Left ventricle myocardium inferior (tissue), 1 donor: ENCODE measurements at regions not wholly inside any gene's neighbourhood (a gene's known extent, or its start where the extent isn't known, plus 50 kb on each side); places are given as distances from the start of the nearest gene placed in this dataset.

ENCODE experiments used
- DNase-seq: peaks from one replicate; pipeline ENCODE4 v3.0.0-alpha.2; 2020
- H3K27ac ChIP-seq: fragments of 200-600 bp; replicated peaks from 2 replicates; pipeline ENCODE4 v1.8.0; 2021
- H3K27me3 ChIP-seq: fragments of 200-600 bp; 2 replicates; pipeline ENCODE4 v1.8.0; 2021; ENCODE audit warnings: low read depth
- H3K36me3 ChIP-seq: fragments of 200-600 bp; 2 replicates; pipeline ENCODE4 v1.8.0; 2021
- H3K4me1 ChIP-seq: fragments of 200-600 bp; 2 replicates; pipeline ENCODE4 v1.8.0; 2021
- H3K4me3 ChIP-seq: fragments of 200-600 bp; 2 replicates; pipeline ENCODE4 v1.8.0; 2021; ENCODE audit warnings: mild to moderate bottlenecking, moderate library complexity
- H3K9me3 ChIP-seq: fragments of 200-600 bp; replicated peaks from 2 replicates; pipeline ENCODE4 v1.8.0; 2021
- CTCF ChIP-seq: fragments of 200-600 bp; IDR thresholded peaks from 2 replicates; pipeline ENCODE4 v1.8.0; 2021; ENCODE audit warnings: antibody characterized with exemption, mild to moderate bottlenecking, borderline replicate concordance
- intact Hi-C: fragments of 100-400 bp; cut with micrococcal nuclease; formaldehyde crosslinking; loops from one replicate; pipeline ENCODE4 v1.11.0; 2022
- donor health status: DM: no; HTN: yes; CAD: no; lungs with severe emphysema.

- intact Hi-C loops, result no loop called here
Measured at GRCh38 chr2:166665991-166666940, 172.2 kb upstream of the SCN7A start.

GRCh38 chr2:166661824-166662223, 167.8 kb upstream of the SCN7A start:
- peaks cover 10% of the 10 kb centered on the region for H3K4me1 ChIP-seq
- no peak overlapping the region for H3K4me3 ChIP-seq
- no peak for TF ChIP-seq CTCF
- peak overlapping the region; percentile 59 for H3K27ac ChIP-seq
- H3K9me3 ChIP-seq, result peaks cover 4% of the 10 kb centered on the region
- no peak for DNase-seq
- intact Hi-C loops, result no loop called here
- no peaks in the 10 kb centered on the region for H3K27me3 ChIP-seq
- H3K36me3 ChIP-seq, result no peaks in the 10 kb centered on the region

More at GRCh38 chr2:166665991-166666940, 172.2 kb upstream of the SCN7A start:
- no peak for TF ChIP-seq CTCF
- Histone ChIP-seq H3K27ac (no peak overlapping the region), H3K9me3 (peaks cover 4% of the 10 kb centered on the region), H3K27me3 (no peaks in the 10 kb centered on the region), H3K4me1 (peaks cover 6% of the 10 kb centered on the region), H3K36me3 (no peaks in the 10 kb centered on the region), H3K4me3 (no peak overlapping the region)
- DNase-seq, result no peak

GRCh38 chr2:166661391-166661790, 167.3 kb upstream of the SCN7A start:
- H3K36me3 ChIP-seq, result no peaks in the 10 kb centered on the region
- no peaks in the 10 kb centered on the region for H3K27me3 ChIP-seq
- TF ChIP-seq CTCF, result no peak
- no peak overlapping the region for H3K4me3 ChIP-seq
- intact Hi-C loops, result no loop called here
- peaks cover 10% of the 10 kb centered on the region for H3K4me1 ChIP-seq
- DNase-seq, result no peak
- peaks cover 4% of the 10 kb centered on the region for H3K9me3 ChIP-seq
- H3K27ac ChIP-seq, result peak overlapping the region; percentile 59

- no peak overlapping the region for H3K27ac ChIP-seq
- intact Hi-C loops, result no loop called here
- H3K9me3 ChIP-seq, result peaks cover 4% of the 10 kb centered on the region
- H3K27me3 ChIP-seq, result no peaks in the 10 kb centered on the region
- no peak for DNase-seq
- H3K4me1 ChIP-seq, result peaks cover 10% of the 10 kb centered on the region
- no peak overlapping the region for H3K4me3 ChIP-seq
- no peak for TF ChIP-seq CTCF
- H3K36me3 ChIP-seq, result no peaks in the 10 kb centered on the region
Measured at GRCh38 chr2:166658901-166659300, 164.9 kb upstream of the SCN7A start.

GRCh38 chr2:166653185-166653813, 159.2 kb upstream of the SCN7A start:
- intact Hi-C loops, result no loop called here
- H3K27me3 ChIP-seq, result no peaks in the 10 kb centered on the region
- no peaks in the 10 kb centered on the region for H3K36me3 ChIP-seq
- no peak overlapping the region for H3K4me3 ChIP-seq
- no peak for DNase-seq
- no peak overlapping the region for H3K27ac ChIP-seq
- peaks cover 10% of the 10 kb centered on the region for H3K4me1 ChIP-seq
- no peaks in the 10 kb centered on the region for H3K9me3 ChIP-seq
- TF ChIP-seq CTCF, result no peak
